Heart left ventricle (tissue), 16 donors: ENCODE measurements at regions not wholly inside any gene's neighbourhood (a gene's known extent, or its start where the extent isn't known, plus 50 kb on each side); places are given as distances from the start of the nearest gene placed in this dataset.
A peak's percentile ranks its signal among the peaks of the same experiment; 100 is the strongest.

Experiments
- ATAC-seq, 4 donors: fragments of 200-7000 bp; cut with Tn5 transposase; one replicate each; pipeline ENCODE4 v1.9.1; 2020 to 2022; ENCODE audit warnings: moderate library complexity in 4 of 4, mild to moderate bottlenecking in 3 of 4, moderate number of reproducible peaks in 1 of 4
- DNase-seq, 5 donors: peaks; one replicate each; pipeline ENCODE4 v3.0.0-alpha.2; 2020
- H3K27ac ChIP-seq, 12 donors: fragments of 200-600 bp; sonication (generic) in 4 of 12; one replicate each; pipeline versions ENCODE4 v1.5.0 to v1.8.0; 2016 to 2022; ENCODE audit warnings: mild to moderate bottlenecking in 2 of 12
- H3K27me3 ChIP-seq, 9 donors: fragments of 200-600 bp; sonication (generic) in 2 of 9; one replicate each; pipeline versions ENCODE4 v1.5.1 to v1.8.0; 2016 to 2022; ENCODE audit warnings: mild to moderate bottlenecking in 3 of 9
- H3K36me3 ChIP-seq, 9 donors: fragments of 200-600 bp; sonication (generic) in 2 of 9; one replicate each; pipeline versions ENCODE4 v1.5.0 to v1.8.0; 2018 to 2022; ENCODE audit warnings: mild to moderate bottlenecking in 2 of 9
- H3K4me1 ChIP-seq, 12 donors: fragments of 200-600 bp; sonication (generic) in 4 of 12; one replicate each; pipeline versions ENCODE4 v1.5.0 to v1.8.0; 2016 to 2022; ENCODE audit warnings: mild to moderate bottlenecking in 3 of 12
- H3K4me3 ChIP-seq, 12 donors: fragments of 200-600 bp; sonication (generic) in 4 of 12; one replicate each; pipeline versions ENCODE4 v1.5.0 to v1.8.0; 2017 to 2022; ENCODE audit warnings: mild to moderate bottlenecking in 9 of 12, moderate library complexity in 4 of 12
- H3K9me3 ChIP-seq, 12 donors: fragments of 200-600 bp; sonication (generic) in 4 of 12; one replicate each; pipeline versions ENCODE4 v1.5.0 to v1.8.0; 2016 to 2022; ENCODE audit warnings: mild to moderate bottlenecking in 1 of 12
- CTCF ChIP-seq, 12 donors: fragments of 200-600 bp; sonication (generic) in 4 of 12; IDR thresholded peaks; one replicate each; pipeline versions ENCODE4 v1.5.0 to v1.8.0; 2018 to 2022; ENCODE audit warnings: antibody characterized with exemption in 12 of 12, mild to moderate bottlenecking in 5 of 12
- POLR2A ChIP-seq, 2 donors: fragments of 450-650 bp; IDR thresholded peaks; one replicate each; pipeline ENCODE4 v1.6.1; 2017; ENCODE audit warnings: antibody characterized with exemption in 2 of 2, mild to moderate bottlenecking in 2 of 2, moderate library complexity in 2 of 2
- WGBS, 4 donors: extraction: QIAGEN DNeasy Blood & Tissue Kit in 2 of 4; methylation state at CpG; one replicate each; pipeline versions ENCODE4 v1.1.5 to v1.1.7; 2013 to 2018; 5-methylcytosine and 5-hydroxymethylcytosine counted together
- intact Hi-C, 10 donors: fragments of 100-400 bp; cut with DNase I; formaldehyde crosslinking; loops; one replicate each; pipeline versions ENCODE4 v1.11.1 to v1.14.2; 2022
- donor health status: ischemic (EF 13 %, LVEDD 7.1; RV severe dilation, severe dysfunction).
- donor health status: healthy with polysubstance abuse.
- donor health status: DM: no; HTN: yes; CAD: no.
- donor health status: DM: no; HTN: no; CAD: no.
- donor health status: ischemic (EF 25% LVEDD 6.9; RV normal size, moderate dysfunction).
- donor health status: ischemic (EF 25% LVEDD 5.7; RV mildly dilated, moderate dysfunction).
- donor health status: healthy.
- donor health status: DM: yes; HTN: yes; CAD: no.
- donor health status: ischemic (EF 35%, LVEDD 5.7; RV mildly dilated, moderate dysfunction).
- donor health status: nonischemic (EF 11% LVEDD 7.7; RV severe dilation, severe dysfunction).
- donor health status: DM: yes; HTN: yes; CAD: no.
- donor health status: PGD.
- donor health status: ischemic (EF 29% LVEDD 5.4; RV normal size, mild dysfunction).
- donor health status: nonischemic (EF 23%, LVEDD 6.1; RV moderate dilation, normal function).

GRCh38 chr4:124192544-124192943 lies 520.0 kb downstream of the ANKRD50 start:
- no peak overlapping the region for H3K27ac ChIP-seq

GRCh38 chr4:124199185-124199584 lies 513.3 kb downstream of the ANKRD50 start:
- no peaks in the 10 kb centered on the region for H3K36me3 ChIP-seq
- H3K27me3 ChIP-seq = no peaks in the 10 kb centered on the region
- intact Hi-C loops = no loop called here
- H3K4me3 ChIP-seq = no peak overlapping the region
- peaks cover 0 to 21% (median 0%) of the 10 kb centered on the region in 12 donors for H3K4me1 ChIP-seq
- TF ChIP-seq POLR2A (IDR thresholded peaks at IDR 0.05) = no peak
- TF ChIP-seq CTCF (IDR thresholded peaks at IDR 0.05) = no peak
- peak overlapping the region in 1 of 12 donors; percentile 33 for H3K27ac ChIP-seq
- 87 to 92% (median 89%) methylated on average over 2 of the region's 2 CpGs for WGBS, 4 donors
- H3K9me3 ChIP-seq = peaks cover 0 to 6% (median 0%) of the 10 kb centered on the region in 12 donors
- no peak for ATAC-seq
- DNase-seq = no peak

More at GRCh38 chr4:124192544-124192943, 520.0 kb downstream of the ANKRD50 start:
- Histone ChIP-seq H3K4me3 (no peak overlapping the region), H3K27me3 (no peaks in the 10 kb centered on the region), H3K9me3 (peaks cover 0 to 32% (median 16%) of the 10 kb centered on the region in 12 donors), H3K36me3 (no peaks in the 10 kb centered on the region), H3K4me1 (no peaks in the 10 kb centered on the region)
- WGBS, 4 donors = 79 to 89% (median 82%) methylated on average over 2 of the region's 2 CpGs
- TF ChIP-seq CTCF (IDR thresholded peaks at IDR 0.05) = no peak
- TF ChIP-seq POLR2A (IDR thresholded peaks at IDR 0.05) = no peak
- ATAC-seq (no peak), DNase-seq (no peak)
- intact Hi-C loops = no loop called here

DNA sequence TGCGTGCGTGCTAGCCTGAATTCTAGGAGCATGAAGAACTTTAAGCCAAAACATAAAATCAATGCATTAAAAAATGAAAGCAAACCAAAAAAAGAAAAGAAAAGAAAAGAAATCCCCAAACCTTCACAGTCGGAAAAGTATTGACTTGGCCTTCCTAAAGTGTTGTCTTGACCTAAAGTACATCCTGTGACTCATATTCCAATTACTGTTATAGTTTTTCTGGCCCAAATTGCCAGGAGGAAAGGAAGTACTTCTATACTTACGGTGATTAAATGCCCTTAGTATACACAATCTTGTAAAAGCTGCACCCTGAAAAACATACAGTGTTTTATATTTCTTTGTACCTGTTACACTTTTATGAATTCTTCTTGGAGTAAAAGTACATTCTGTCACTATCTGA lies 512.8 kb downstream of the ANKRD50 start:
- Histone ChIP-seq H3K4me1 (peaks cover 0 to 21% (median 0%) of the 10 kb centered on the region in 12 donors), H3K27ac (peak overlapping the region in 1 of 12 donors; percentile 33), H3K36me3 (no peaks in the 10 kb centered on the region), H3K4me3 (no peak overlapping the region), H3K9me3 (peaks cover 0 to under 1% (median 0%) of the 10 kb centered on the region in 12 donors), H3K27me3 (no peaks in the 10 kb centered on the region)
- 62 to 72% (median 68%) methylated on average over 4 of the region's 4 CpGs for WGBS, 4 donors
- no peak for ATAC-seq
- DNase-seq = no peak
- TF ChIP-seq POLR2A (IDR thresholded peaks at IDR 0.05) (no peak), CTCF (IDR thresholded peaks at IDR 0.05) (no peak)
- intact Hi-C loops = no loop called here

DNA sequence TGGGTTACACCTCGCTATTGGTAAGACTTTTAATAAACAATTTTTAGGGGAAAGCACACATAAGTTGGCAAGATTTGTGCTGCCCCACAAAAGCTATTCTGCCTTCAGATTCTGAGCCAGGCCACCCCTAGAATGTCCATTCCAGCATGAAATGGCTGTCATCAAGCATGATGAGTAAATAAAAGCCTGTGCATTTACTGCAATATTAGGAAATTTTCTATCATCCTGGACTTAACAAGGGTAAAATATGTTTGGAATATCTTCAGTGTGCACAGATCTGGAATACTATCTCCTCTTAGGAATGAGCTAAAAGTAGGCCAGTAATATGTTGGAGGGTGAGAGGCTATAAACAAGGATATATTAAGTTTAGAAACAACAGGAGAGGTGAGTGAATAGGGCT lies 510.9 kb downstream of the ANKRD50 start:
- DNase-seq (no peak), ATAC-seq (no peak)
- no peak overlapping the region for H3K4me3 ChIP-seq
- peaks cover 0 to 21% (median 0%) of the 10 kb centered on the region in 12 donors for H3K4me1 ChIP-seq
- no peaks in the 10 kb centered on the region for H3K27me3 ChIP-seq
- H3K27ac ChIP-seq = peak overlapping the region in 1 of 12 donors; percentile 21
- no peaks in the 10 kb centered on the region for H3K36me3 ChIP-seq
- intact Hi-C loops = no loop called here
- H3K9me3 ChIP-seq = no peaks in the 10 kb centered on the region
- TF ChIP-seq POLR2A (IDR thresholded peaks at IDR 0.05) (no peak), CTCF (IDR thresholded peaks at IDR 0.05) (no peak)
- 84 to 92% (median 89%) methylated on average over 1 of the region's 1 CpG for WGBS, 4 donors
